ENCODE measurements at regions not wholly inside any gene's neighbourhood (a gene's known extent, or its start where the extent isn't known, plus 50 kb on each side); places are given as distances from the start of the nearest gene placed in this dataset.

DNA sequence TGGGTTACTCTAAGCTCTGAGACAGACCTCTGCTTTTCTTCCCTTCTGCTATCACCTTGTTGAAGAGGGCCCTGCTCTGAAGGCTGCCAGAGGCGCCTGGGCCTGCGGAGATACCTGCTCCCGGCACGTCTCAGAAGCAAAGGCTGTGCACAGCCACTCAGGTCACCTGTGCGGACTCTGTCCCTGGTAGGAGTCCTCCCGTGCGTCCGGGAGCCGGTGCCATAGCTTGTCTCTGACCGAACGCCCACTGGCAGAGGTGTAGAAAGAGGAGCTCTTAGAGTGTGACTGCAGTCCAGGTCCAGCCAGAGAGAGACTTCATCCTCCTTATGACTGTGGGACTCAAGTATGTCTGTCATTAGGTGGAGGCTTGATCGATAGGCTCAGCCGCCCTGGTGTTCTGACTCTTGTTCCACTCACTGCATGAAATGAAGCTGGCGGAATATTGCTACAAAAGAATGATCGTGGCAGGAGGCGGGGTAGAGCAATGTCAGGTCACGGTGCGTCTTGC, 51.0 kb upstream of the UNC93A start:
- no peak for TF ChIP-seq EZH2phosphoT487 (IDR thresholded peaks at IDR 0.05; ENCODE audit: borderline replicate concordance)
- TF ChIP-seq, protein P1, sequence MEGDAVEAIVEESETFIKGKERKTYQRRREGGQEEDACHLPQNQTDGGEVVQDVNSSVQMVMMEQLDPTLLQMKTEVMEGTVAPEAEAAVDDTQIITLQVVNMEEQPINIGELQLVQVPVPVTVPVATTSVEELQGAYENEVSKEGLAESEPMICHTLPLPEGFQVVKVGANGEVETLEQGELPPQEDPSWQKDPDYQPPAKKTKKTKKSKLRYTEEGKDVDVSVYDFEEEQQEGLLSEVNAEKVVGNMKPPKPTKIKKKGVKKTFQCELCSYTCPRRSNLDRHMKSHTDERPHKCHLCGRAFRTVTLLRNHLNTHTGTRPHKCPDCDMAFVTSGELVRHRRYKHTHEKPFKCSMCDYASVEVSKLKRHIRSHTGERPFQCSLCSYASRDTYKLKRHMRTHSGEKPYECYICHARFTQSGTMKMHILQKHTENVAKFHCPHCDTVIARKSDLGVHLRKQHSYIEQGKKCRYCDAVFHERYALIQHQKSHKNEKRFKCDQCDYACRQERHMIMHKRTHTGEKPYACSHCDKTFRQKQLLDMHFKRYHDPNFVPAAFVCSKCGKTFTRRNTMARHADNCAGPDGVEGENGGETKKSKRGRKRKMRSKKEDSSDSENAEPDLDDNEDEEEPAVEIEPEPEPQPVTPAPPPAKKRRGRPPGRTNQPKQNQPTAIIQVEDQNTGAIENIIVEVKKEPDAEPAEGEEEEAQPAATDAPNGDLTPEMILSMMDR (conservative IDR thresholded peaks at IDR 0.05; ENCODE audit: low read length): no peak
- Histone ChIP-seq H3K9me2 (replicated peaks; ENCODE audit: low read depth, low read length) (no peaks in the 10 kb centered on the region), H3K9ac (ENCODE audit: low read depth, low read length, poor library complexity, severe bottlenecking) (no peak overlapping the region), H3K4me2 (ENCODE audit: low read depth, low read length, poor library complexity, severe bottlenecking) (no peak overlapping the region), H3K27me3 (ENCODE audit: insufficient read depth, low read length, poor library complexity, severe bottlenecking) (no peaks in the 10 kb centered on the region), H2AFZ (ENCODE audit: low read length) (no peak overlapping the region), H3K36me3 (ENCODE audit: insufficient read depth, low read length) (no peaks in the 10 kb centered on the region), H3K4me3 (ENCODE audit: low read length, poor library complexity, severe bottlenecking) (no peak overlapping the region), H3F3A (ENCODE audit: low read depth) (no peaks in the 10 kb centered on the region), H3K79me2 (ENCODE audit: insufficient read depth, low read length) (no peaks in the 10 kb centered on the region), H3K9me3 (ENCODE audit: insufficient read depth, low read depth, low read length) (no peaks in the 10 kb centered on the region), H3K4me1 (ENCODE audit: insufficient read depth, low read length, poor library complexity, severe bottlenecking) (no peaks in the 10 kb centered on the region), H4K20me1 (ENCODE audit: insufficient read depth, low read length, poor library complexity, severe bottlenecking) (no peaks in the 10 kb centered on the region)

Data from Loucy (cell line).